ENCODE measurements at regions not wholly inside any gene's neighbourhood (a gene's known extent, or its start where the extent isn't known, plus 50 kb on each side); places are given as distances from the start of the nearest gene placed in this dataset.

DNA sequence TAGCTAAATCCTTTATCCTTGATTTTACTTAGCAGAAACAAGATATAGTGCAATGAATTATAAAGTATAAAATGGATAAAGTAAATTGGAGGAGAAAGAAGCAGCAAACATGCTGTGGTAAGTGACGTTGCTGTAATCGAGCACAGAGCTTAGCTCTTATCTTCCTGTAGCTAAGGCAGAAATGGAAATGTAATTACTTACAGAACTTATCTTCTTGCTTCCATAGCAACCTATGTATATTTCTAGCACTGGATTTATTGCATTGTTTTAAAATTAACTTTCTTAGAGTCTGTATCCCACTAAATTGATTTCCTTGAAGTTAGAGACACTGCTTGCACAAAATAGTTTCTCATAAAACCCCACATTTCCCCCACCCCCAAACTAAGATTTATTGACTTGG lies 130.6 kb upstream of the MC4R start:
- H3K27me3 ChIP-seq (ENCODE audit: control insufficient read depth in 2 of 2, insufficient read depth in 2 of 2, low read length in 2 of 2) = no peaks in the 10 kb centered on the region
- ChIA-PET POLR2A (no interaction called here), CTCF (ENCODE audit: low intra/inter-chr PET ratio) (no interaction called here)
- no TSS peak for BruUV-seq (replicated peaks)
- no peak overlapping the region for H2AFZ ChIP-seq (ENCODE audit: low read depth, low read length)
- H3K9ac ChIP-seq (ENCODE audit: insufficient read depth in 1 of 2, low read depth in 2 of 2, low read length in 2 of 2) = no peak overlapping the region
- intact Hi-C loops (cut with micrococcal nuclease) (no loop called here), in situ Hi-C loops (cut with MboI) (no loop called here)
- no peaks in the 10 kb centered on the region for H4K20me1 ChIP-seq (replicated peaks; ENCODE audit: control insufficient read depth, insufficient read depth, low read length)
- 0% methylated on average over 2 of the region's 2 CpGs for WGBS (ENCODE audit: insufficient coverage, low coverage, missing lambda C conversion rate)
- ATAC-seq (no peak), DNase-seq (ENCODE audit: extremely low read depth in 1 of 4, low spot score in 3 of 4) (no peak), FAIRE-seq (no peak)
- H3K27ac ChIP-seq (ENCODE audit: extremely low read depth, low read depth, low read length) = no peak overlapping the region
- H3K4me2 ChIP-seq (ENCODE audit: insufficient read depth, low read length) = no peak overlapping the region
- no peak overlapping the region for H3K4me3 ChIP-seq
- no peaks in the 10 kb centered on the region for H3K36me3 ChIP-seq (ENCODE audit: control insufficient read depth, insufficient read depth, low read length)
- no peaks in the 10 kb centered on the region for H3K4me1 ChIP-seq (replicated peaks in 1 of 2; ENCODE audit: control insufficient read depth in 2 of 2, insufficient read depth in 2 of 2, low read length in 2 of 2)
- H3K9me3 ChIP-seq (replicated peaks; ENCODE audit: control insufficient read depth, insufficient read depth, low read depth, low read length) = no peaks in the 10 kb centered on the region
- no peaks in the 10 kb centered on the region for H3K79me2 ChIP-seq (ENCODE audit: control insufficient read depth, insufficient read depth, low read length)
- H3K9me1 ChIP-seq (ENCODE audit: control insufficient read depth, insufficient read depth, low read length) = no peaks in the 10 kb centered on the region
- TF ChIP-seq SMAD2 (IDR thresholded peaks at IDR 0.05; ENCODE audit: low read depth, low read length) (no peak), TAF15 (IDR thresholded peaks at IDR 0.05; ENCODE audit: low read depth, low read length) (no peak), MTA1 (IDR thresholded peaks at IDR 0.05; ENCODE audit: borderline replicate concordance) (no peak), FOXA3 (CRISPR knock-in tag; conservative IDR thresholded peaks at IDR 0.05 in 1 of 2, IDR thresholded peaks at IDR 0.05 in 1 of 2) (no peak), PHF21A (IDR thresholded peaks at IDR 0.05; ENCODE audit: borderline replicate concordance, low read depth) (no peak), SNIP1 (IDR thresholded peaks at IDR 0.05; ENCODE audit: low read depth) (no peak), JUNB (CRISPR knock-in tag; conservative IDR thresholded peaks at IDR 0.05) (no peak), FOXJ3 (CRISPR knock-in tag; IDR thresholded peaks at IDR 0.05) (no peak)
- TF ChIP-seq, protein P1, sequence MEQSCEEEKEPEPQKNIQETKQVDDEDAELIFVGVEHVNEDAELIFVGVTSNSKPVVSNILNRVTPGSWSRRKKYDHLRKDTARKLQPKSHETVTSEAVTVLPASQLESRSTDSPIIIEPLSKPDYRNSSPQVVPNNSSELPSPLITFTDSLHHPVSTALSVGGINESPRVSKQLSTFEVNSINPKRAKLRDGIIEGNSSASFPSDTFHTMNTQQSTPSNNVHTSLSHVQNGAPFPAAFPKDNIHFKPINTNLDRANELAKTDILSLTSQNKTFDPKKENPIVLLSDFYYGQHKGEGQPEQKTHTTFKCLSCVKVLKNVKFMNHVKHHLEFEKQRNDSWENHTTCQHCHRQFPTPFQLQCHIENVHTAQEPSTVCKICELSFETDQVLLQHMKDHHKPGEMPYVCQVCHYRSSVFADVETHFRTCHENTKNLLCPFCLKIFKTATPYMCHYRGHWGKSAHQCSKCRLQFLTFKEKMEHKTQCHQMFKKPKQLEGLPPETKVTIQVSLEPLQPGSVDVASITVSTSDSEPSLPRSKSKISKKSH (CRISPR knock-in tag; IDR thresholded peaks at IDR 0.05) = no peak
- TF ChIP-seq, protein P2, sequence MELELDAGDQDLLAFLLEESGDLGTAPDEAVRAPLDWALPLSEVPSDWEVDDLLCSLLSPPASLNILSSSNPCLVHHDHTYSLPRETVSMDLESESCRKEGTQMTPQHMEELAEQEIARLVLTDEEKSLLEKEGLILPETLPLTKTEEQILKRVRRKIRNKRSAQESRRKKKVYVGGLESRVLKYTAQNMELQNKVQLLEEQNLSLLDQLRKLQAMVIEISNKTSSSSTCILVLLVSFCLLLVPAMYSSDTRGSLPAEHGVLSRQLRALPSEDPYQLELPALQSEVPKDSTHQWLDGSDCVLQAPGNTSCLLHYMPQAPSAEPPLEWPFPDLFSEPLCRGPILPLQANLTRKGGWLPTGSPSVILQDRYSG (tag; conservative IDR thresholded peaks at IDR 0.05; ENCODE audit: low read depth) = no peak
- TF ChIP-seq, protein P3, sequence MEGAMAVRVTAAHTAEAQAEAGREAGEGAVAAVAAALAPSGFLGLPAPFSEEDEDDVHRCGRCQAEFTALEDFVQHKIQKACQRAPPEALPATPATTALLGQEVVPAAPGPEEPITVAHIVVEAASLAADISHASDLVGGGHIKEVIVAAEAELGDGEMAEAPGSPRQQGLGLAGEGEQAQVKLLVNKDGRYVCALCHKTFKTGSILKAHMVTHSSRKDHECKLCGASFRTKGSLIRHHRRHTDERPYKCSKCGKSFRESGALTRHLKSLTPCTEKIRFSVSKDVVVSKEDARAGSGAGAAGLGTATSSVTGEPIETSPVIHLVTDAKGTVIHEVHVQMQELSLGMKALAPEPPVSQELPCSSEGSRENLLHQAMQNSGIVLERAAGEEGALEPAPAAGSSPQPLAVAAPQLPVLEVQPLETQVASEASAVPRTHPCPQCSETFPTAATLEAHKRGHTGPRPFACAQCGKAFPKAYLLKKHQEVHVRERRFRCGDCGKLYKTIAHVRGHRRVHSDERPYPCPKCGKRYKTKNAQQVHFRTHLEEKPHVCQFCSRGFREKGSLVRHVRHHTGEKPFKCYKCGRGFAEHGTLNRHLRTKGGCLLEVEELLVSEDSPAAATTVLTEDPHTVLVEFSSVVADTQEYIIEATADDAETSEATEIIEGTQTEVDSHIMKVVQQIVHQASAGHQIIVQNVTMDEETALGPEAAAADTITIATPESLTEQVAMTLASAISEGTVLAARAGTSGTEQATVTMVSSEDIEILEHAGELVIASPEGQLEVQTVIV (CRISPR knock-in tag; IDR thresholded peaks at IDR 0.05; ENCODE audit: borderline replicate concordance) = no peak
- TF ChIP-seq, protein P4, sequence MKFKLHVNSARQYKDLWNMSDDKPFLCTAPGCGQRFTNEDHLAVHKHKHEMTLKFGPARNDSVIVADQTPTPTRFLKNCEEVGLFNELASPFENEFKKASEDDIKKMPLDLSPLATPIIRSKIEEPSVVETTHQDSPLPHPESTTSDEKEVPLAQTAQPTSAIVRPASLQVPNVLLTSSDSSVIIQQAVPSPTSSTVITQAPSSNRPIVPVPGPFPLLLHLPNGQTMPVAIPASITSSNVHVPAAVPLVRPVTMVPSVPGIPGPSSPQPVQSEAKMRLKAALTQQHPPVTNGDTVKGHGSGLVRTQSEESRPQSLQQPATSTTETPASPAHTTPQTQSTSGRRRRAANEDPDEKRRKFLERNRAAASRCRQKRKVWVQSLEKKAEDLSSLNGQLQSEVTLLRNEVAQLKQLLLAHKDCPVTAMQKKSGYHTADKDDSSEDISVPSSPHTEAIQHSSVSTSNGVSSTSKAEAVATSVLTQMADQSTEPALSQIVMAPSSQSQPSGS (CRISPR knock-in tag; IDR thresholded peaks at IDR 0.05) = no peak
- TF ChIP-seq, protein P5, sequence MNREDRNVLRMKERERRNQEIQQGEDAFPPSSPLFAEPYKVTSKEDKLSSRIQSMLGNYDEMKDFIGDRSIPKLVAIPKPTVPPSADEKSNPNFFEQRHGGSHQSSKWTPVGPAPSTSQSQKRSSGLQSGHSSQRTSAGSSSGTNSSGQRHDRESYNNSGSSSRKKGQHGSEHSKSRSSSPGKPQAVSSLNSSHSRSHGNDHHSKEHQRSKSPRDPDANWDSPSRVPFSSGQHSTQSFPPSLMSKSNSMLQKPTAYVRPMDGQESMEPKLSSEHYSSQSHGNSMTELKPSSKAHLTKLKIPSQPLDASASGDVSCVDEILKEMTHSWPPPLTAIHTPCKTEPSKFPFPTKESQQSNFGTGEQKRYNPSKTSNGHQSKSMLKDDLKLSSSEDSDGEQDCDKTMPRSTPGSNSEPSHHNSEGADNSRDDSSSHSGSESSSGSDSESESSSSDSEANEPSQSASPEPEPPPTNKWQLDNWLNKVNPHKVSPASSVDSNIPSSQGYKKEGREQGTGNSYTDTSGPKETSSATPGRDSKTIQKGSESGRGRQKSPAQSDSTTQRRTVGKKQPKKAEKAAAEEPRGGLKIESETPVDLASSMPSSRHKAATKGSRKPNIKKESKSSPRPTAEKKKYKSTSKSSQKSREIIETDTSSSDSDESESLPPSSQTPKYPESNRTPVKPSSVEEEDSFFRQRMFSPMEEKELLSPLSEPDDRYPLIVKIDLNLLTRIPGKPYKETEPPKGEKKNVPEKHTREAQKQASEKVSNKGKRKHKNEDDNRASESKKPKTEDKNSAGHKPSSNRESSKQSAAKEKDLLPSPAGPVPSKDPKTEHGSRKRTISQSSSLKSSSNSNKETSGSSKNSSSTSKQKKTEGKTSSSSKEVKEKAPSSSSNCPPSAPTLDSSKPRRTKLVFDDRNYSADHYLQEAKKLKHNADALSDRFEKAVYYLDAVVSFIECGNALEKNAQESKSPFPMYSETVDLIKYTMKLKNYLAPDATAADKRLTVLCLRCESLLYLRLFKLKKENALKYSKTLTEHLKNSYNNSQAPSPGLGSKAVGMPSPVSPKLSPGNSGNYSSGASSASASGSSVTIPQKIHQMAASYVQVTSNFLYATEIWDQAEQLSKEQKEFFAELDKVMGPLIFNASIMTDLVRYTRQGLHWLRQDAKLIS (CRISPR knock-in tag; IDR thresholded peaks at IDR 0.05) = no peak
